CD4-positive, alpha-beta T cell treated with Interleukin-10 for 1 hour (primary cell): ENCODE measurements at regions not wholly inside any gene's neighbourhood (a gene's known extent, or its start where the extent isn't known, plus 50 kb on each side); places are given as distances from the start of the nearest gene placed in this dataset.

Source experiments
- DNase-seq: peaks from one replicate; pipeline ENCODE4 v3.0.0-alpha.2; 2020

GRCh38 chr16:86894029-86894567 is 315.7 kb downstream of the FOXL1 start:
- no peak for DNase-seq

GRCh38 chr16:86894925-86895324 is 316.6 kb downstream of the FOXL1 start:
- no peak for DNase-seq

- DNase-seq: no peak
Observed at GRCh38 chr16:86895606-86896005, 317.3 kb downstream of the FOXL1 start.

DNA sequence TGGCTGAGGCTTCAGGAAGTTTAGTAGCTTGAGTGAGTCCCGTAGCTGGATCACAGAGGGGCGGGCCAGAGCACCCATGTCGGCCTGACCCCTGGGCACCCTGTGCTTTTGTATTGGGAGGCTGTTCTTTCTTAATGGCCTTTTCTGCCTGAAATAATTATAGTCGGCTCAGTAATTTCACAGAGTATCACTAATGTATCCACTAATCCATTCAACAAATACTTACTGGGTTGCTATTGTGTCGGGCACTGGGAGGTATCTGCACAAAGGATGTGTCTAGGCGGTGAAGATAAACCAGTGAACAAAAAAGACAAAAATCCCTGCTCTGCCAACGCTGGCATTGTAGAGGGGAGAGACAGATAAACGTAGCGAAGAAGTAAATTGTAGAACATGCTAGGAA is 318.6 kb downstream of the FOXL1 start:
- DNase-seq: no peak

GRCh38 chr16:86897486-86897885 is 319.1 kb downstream of the FOXL1 start:
- no peak for DNase-seq

DNA sequence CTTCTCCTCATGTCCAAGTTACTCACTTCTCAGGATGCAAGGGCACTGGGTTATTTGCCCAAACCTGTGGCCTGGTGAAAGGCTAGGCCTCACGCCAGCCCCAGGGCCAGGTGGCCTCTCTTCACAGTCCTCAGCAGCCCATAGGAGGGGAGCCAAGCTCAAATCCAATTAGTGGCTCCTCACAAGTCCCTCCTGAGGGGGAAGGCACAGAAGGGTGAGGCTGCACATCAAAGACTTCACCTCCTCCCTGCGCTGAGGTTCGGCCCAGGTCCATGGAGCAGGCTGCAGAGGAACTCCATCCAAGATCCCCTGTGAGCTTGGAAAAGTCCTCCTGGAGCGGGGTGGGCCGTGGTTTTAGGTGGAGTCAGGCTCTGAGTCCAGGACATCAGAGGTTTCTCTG is 320.0 kb downstream of the FOXL1 start:
- DNase-seq: no peak

GRCh38 chr16:86899151-86899550 is 320.8 kb downstream of the FOXL1 start:
- DNase-seq: no peak

- DNase-seq: no peak
Observed at GRCh38 chr16:86899757-86900156, 321.4 kb downstream of the FOXL1 start.

DNA sequence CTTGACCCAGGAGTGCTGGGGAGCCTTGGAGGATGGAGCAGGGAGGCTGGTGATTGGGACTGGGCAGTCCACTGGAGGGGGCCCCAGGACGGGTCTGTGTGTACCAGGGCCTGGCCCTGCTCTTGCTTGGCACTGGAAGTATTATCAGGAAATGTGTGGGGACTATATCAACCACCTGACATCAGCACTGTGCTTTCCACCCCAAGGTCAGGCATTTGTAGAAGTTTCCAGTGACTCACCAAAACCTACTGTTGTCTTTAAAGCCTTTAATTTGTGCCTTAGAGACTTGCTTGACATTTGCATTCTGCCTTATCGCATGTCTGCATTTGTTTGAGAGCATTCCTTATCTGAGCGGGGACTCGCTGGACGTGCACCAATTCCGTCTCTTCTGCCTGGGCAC is 323.1 kb downstream of the FOXL1 start:
- no peak for DNase-seq

DNA sequence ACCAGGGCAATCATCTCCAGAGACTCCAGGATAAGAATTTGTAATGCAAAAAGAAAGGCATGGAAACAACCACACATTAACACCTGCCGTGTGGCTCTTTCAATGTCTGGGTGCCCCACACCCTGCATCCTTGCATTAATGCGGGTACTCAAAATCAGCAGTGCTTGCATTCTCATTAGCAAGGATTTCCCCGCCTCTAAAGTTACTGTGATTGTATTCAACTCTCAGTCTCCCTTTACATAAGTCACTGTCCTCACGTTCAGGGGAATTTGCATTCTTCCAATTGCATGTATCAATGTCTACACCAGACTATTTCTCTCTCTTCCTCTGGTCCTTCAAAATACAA is 324.3 kb downstream of the FOXL1 start:
- DNase-seq: no peak

DNA sequence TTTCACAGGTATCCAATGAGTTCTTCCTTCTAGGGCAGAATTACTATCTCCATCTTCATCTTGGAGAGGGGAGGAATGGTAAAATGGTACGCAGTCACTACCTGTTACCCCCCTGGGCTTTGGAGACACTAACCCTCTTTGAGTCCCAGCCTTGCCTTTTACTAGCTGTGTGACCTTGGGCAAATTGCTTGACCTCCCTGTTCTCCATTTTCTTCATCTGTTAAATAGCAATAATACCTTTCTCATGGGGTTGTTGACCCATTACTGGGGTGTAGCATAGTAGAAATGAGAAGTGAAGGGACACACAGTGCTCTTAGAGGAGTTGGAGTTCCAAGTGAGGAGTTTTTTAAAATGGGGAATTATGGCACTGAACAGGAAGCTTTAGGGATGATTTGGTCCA is 324.7 kb downstream of the FOXL1 start:
- no peak for DNase-seq

GRCh38 chr16:86905302-86905701 is 327.0 kb downstream of the FOXL1 start:
- DNase-seq: no peak

GRCh38 chr16:86906623-86907022 is 328.3 kb downstream of the FOXL1 start:
- DNase-seq: no peak

- DNase-seq: no peak
Observed at GRCh38 chr16:86909359-86910160, 331.2 kb downstream of the FOXL1 start.

GRCh38 chr16:86910161-86910769 is 331.9 kb downstream of the FOXL1 start:
- DNase-seq: no peak

DNA sequence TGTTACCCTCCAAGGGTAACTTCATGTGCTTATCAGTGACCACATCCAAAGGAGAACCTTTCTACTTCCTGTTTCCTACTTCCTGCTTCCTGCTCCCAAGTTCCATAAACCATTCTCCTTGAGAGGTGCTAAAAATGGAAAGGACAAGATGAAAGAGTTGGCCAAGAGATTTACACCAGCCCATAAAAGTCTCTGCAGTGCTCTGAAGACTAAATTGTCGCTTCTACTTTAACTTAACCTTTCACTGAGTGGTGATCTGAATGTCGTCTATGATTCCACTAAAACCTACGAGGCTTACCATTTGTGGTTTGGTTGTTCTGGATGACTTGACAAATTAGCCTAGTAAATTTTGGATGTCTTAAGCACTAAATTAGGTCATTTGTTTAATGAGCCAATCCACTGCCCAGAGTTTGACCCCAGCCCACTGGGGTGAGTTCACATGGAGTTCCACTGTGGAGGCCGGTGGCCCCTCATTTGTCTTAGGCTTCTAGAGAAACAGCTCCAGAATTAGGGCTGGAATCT is 333.1 kb downstream of the FOXL1 start:
- DNase-seq: no peak

- no peak for DNase-seq
Observed at GRCh38 chr16:86913886-86914285, 335.5 kb downstream of the FOXL1 start.

DNA sequence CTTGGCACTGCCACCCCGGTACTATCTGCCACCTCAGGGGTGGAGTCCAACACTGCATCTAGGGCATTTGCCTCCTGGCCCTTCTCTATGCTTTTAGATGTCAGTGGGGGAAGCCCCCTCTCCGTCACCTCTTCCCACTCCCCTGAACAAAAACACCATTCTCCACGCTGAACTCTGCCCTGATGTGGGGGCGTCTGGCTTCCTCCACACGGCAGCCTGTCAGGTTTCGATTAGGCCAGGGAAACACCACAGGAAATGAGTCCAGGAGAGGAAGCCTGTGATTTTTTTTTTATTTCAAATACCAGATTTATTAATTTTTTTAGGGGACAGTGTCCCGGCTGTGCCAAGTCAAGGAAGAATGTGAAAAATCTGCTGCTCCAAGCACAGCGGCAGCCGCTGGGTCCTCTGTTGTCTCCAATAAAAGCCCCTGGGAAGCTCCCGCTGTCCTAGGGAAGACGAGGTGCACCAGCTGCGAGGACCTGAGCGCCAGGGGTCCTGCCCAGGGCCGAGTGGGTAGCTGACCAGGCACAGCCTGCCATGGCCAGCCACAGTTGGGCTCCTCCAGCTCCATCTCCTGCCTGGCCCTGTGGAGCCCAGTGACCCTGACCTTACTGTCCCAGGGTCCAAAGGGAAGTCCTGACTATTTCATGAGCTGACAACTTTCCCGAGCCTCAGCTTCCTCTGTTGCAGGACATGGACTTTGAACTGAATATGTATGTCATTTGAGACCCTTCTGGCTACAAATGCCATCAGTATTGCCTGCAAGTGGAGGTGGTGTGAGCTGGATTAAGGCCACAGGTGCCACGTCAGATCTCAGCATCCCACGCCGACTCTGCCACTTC is 336.7 kb downstream of the FOXL1 start:
- no peak for DNase-seq

DNA sequence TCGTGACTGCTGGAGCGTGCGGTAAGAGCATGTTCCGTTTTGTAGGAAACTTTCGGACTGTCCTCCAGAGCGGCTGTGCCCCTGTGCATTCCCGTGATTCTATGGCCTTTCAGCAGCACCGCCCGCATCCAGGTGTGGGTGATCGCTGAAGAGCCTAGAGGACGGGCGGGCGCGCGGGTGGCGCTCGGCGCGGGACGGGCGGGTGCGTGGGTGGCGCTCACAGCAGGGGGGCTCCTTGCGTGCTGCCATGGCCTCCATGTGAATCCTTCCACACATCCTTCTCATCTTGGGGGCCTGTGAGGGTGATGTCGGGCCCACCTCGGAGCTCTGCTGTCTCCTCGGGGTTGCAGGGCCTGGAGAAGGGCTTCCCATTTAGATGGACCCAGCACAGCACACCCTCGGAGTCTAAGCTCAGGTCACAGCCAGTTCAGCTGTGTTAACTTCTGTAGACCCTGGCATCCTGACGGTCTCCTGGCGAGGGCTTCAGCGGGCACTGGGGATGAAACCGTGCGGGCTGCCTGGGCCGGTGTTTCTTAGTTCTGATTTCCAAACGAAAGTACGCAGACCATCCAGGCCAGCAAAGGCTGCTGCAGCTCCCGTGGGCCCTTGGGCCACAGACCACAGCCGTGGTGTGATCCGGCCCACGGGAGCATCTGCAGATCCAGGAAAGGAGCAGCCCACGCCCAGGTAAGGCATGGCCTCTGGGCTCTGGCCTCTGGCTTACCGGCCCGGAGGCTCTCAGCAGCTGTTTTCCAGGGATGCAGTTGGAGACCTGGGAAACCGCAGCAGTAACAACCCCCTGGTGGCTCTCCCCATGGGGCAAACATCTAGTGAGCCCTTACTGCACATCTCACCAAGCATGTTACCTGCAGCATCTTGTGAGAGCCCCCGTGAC is 339.4 kb downstream of the FOXL1 start:
- DNase-seq: no peak

- DNase-seq: no peak
Observed at GRCh38 chr16:86918637-86919036, 340.3 kb downstream of the FOXL1 start.

DNA sequence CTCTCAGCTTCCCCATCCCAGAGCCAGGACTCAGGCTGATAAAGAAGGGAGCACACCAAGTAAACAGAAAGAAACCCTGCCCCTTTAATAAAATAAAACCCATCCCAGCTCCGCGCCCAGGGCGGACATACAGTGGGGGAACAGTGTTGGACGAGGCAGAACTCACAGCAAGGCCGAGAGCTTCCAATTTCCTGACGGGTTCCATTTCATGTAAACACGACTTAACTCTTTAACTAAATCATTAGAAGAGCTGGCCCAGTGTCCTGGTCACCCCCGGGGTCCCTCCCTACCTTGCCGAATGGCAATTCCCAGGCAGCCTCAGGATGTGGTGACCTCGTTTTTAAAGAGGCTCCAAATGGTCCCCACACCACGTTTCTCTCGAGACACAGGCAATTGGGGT is 340.7 kb downstream of the FOXL1 start:
- DNase-seq: no peak

GRCh38 chr16:86919578-86920305 is 341.4 kb downstream of the FOXL1 start:
- DNase-seq: no peak
